Fibroblast of mammary gland (primary cell): ENCODE measurements at regions not wholly inside any gene's neighbourhood (a gene's known extent, or its start where the extent isn't known, plus 50 kb on each side); places are given as distances from the start of the nearest gene placed in this dataset.
A peak's percentile ranks its signal among the peaks of the same experiment; 100 is the strongest.

Experiments used
- DNase-seq: peaks from one replicate; pipeline ENCODE4 v3.0.0-alpha.2; 2010; ENCODE audit warnings: low read depth
- H3K4me3 ChIP-seq: 2 replicates; pipeline ENCODE4 v1.5.1; 2011; ENCODE audit warnings: low read depth, mild to moderate bottlenecking, low read length, moderate library complexity; ENCODE audit not compliant: control insufficient read depth
- CTCF ChIP-seq: conservative IDR thresholded peaks from 2 replicates; pipeline ENCODE4 v1.5.1; 2011; ENCODE audit warnings: low read depth, low read length, inconsistent platforms; ENCODE audit not compliant: control insufficient read depth, insufficient read depth

GRCh38 chr18:77501266-77501665 is 251.6 kb downstream of the GALR1 start:
- DNase-seq = no peak
- TF ChIP-seq CTCF = no peak
- no peak overlapping the region for H3K4me3 ChIP-seq

- H3K4me3 ChIP-seq = no peak overlapping the region
- no peak for TF ChIP-seq CTCF
- no peak for DNase-seq
Measured at GRCh38 chr18:77505499-77505898, 255.9 kb downstream of the GALR1 start.

GRCh38 chr18:77512152-77512551 is 262.5 kb downstream of the GALR1 start:
- no peak overlapping the region for H3K4me3 ChIP-seq
- no peak for DNase-seq
- no peak for TF ChIP-seq CTCF

- no peak for DNase-seq
- no peak for TF ChIP-seq CTCF
- H3K4me3 ChIP-seq = no peak overlapping the region
Measured at GRCh38 chr18:77517901-77518300, 268.3 kb downstream of the GALR1 start.

GRCh38 chr18:77520767-77521166 is 271.1 kb downstream of the GALR1 start:
- H3K4me3 ChIP-seq = no peak overlapping the region
- DNase-seq = no peak
- TF ChIP-seq CTCF = no peak

GRCh38 chr18:77522051-77522675 is 272.5 kb downstream of the GALR1 start:
- no peak overlapping the region for H3K4me3 ChIP-seq
- peak; percentile 78 for DNase-seq
- no peak for TF ChIP-seq CTCF

- no peak for TF ChIP-seq CTCF
- H3K4me3 ChIP-seq = no peak overlapping the region
- DNase-seq = no peak
Measured at GRCh38 chr18:77524909-77525308, 275.3 kb downstream of the GALR1 start.
